NB4 (cell line): ENCODE measurements at regions not wholly inside any gene's neighbourhood (a gene's known extent, or its start where the extent isn't known, plus 50 kb on each side); places are given as distances from the start of the nearest gene placed in this dataset.

Experiments
- CTCF ChIP-seq: IDR thresholded peaks from one replicate; pipeline ENCODE4 v1.5.1; 2012; ENCODE audit warnings: low read depth, low read length
- MAX ChIP-seq: IDR thresholded peaks from 2 replicates; pipeline ENCODE4 v1.6.1; 2011; ENCODE audit warnings: low read depth, low read length
- MYC ChIP-seq: IDR thresholded peaks from 2 replicates; pipeline ENCODE4 v1.6.1; 2011; ENCODE audit warnings: low read depth, low read length

DNA sequence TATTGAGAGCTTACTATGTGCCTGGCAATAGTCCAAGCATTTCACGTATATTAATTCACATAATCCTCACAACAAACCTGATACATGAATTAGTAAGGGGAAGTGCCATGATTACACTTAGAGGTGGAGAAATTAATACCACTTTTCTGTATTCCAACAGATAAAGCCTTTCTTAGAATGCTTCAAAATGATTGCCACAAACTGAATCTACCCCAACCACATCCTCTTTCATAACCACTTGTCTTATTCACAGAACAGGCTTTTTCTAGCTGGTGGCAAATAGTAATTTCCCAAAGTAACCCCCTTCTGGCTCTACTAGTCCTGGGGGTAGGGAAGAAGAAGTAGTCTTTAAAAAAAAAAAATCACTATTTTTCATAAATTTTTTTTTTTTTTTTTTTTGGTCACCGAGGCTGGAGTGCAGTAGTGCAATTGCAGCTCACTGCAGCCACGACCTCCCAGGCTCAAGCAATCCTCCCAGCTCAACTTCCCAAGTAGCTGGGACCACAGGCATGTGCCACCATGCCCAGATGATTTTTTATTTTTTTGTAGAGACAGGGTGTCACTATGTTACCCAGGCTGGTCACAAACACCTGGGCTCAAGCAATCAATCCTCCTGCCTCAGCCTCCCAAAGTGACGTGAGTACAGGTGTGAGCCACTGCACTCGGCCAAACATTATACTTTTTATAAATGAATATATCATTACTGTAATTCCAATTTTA is 59.0 kb upstream of the ARID2 start:
- TF ChIP-seq CTCF: no peak
- TF ChIP-seq MAX: peak; percentile 59; the same call in 1 of the 2 replicates
- peak; percentile 65 for TF ChIP-seq MYC
